RWPE2 (cell line): ENCODE measurements at regions not wholly inside any gene's neighbourhood (a gene's known extent, or its start where the extent isn't known, plus 50 kb on each side); places are given as distances from the start of the nearest gene placed in this dataset.

Experiments used
- ATAC-seq: fragments of 200-7000 bp; cut with Tn5 transposase; 3 replicates; pipeline ENCODE4 v1.9.1; 2021; ENCODE audit warnings: low read depth
- DNase-seq: peaks from one replicate; pipeline ENCODE4 v3.0.0-alpha.2; 2020; ENCODE audit warnings: low spot score
- H3K27ac ChIP-seq: fragments of 450-650 bp; 2 replicates; pipeline ENCODE4 v1.5.1; 2017; ENCODE audit warnings: mild to moderate bottlenecking; ENCODE audit not compliant: poor library complexity, severe bottlenecking
- H3K27me3 ChIP-seq: fragments of 250-450 bp; sonication (Bioruptor Pico); 2 replicates; pipeline ENCODE4 v1.5.1; 2021; ENCODE audit warnings: mild to moderate bottlenecking, moderate library complexity; ENCODE audit not compliant: insufficient read depth, poor library complexity, severe bottlenecking
- H3K36me3 ChIP-seq: fragments of 250-450 bp; sonication (Bioruptor Pico); 2 replicates; pipeline ENCODE4 v1.5.1; 2020; ENCODE audit warnings: low read depth, mild to moderate bottlenecking, moderate library complexity
- H3K4me1 ChIP-seq: fragments of 250-450 bp; sonication (Bioruptor Pico); 2 replicates; pipeline ENCODE4 v1.5.1; 2021; ENCODE audit warnings: mild to moderate bottlenecking, moderate library complexity; ENCODE audit not compliant: insufficient read depth, poor library complexity, severe bottlenecking
- H3K4me3 ChIP-seq: fragments of 250-450 bp; sonication (Bioruptor Pico); 2 replicates; pipeline ENCODE4 v1.5.1; 2021; ENCODE audit warnings: mild to moderate bottlenecking, moderate library complexity; ENCODE audit not compliant: severe bottlenecking
- H3K9me3 ChIP-seq: fragments of 250-450 bp; sonication (Bioruptor Pico); 2 replicates; pipeline ENCODE4 v1.5.1; 2021; ENCODE audit warnings: mild to moderate bottlenecking, moderate library complexity; ENCODE audit not compliant: severe bottlenecking
- TF ChIP-seq, protein P1 (sequence below): fragments of 450-650 bp; IDR thresholded peaks from one replicate; pipeline ENCODE4 v1.5.1; 2017; ENCODE audit warnings: mild to moderate bottlenecking, moderate library complexity; ENCODE audit not compliant: poor library complexity, severe bottlenecking

DNA sequence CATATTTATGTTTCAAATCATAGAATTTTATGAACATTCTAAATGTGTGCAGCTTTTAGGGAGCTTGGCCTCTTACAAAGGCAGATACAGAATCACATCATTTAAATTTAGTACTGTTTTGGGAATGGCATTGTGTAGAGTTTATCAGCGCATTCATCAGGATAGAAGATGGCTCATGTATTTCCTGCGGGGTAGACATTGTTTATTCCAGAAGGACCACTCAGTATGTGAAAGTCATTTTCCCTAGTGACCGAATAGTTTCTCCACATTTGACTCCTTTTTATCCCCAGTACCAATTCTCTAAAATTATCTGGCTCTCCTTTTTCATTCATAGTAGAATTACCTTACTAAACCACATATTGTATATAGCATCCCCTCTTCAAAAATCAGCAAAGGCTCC, 981.9 kb upstream of the ADGRL4 start:
- no peak overlapping the region for H3K4me3 ChIP-seq
- TF ChIP-seq, protein P1, sequence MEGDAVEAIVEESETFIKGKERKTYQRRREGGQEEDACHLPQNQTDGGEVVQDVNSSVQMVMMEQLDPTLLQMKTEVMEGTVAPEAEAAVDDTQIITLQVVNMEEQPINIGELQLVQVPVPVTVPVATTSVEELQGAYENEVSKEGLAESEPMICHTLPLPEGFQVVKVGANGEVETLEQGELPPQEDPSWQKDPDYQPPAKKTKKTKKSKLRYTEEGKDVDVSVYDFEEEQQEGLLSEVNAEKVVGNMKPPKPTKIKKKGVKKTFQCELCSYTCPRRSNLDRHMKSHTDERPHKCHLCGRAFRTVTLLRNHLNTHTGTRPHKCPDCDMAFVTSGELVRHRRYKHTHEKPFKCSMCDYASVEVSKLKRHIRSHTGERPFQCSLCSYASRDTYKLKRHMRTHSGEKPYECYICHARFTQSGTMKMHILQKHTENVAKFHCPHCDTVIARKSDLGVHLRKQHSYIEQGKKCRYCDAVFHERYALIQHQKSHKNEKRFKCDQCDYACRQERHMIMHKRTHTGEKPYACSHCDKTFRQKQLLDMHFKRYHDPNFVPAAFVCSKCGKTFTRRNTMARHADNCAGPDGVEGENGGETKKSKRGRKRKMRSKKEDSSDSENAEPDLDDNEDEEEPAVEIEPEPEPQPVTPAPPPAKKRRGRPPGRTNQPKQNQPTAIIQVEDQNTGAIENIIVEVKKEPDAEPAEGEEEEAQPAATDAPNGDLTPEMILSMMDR, result no peak
- H3K9me3 ChIP-seq, result no peaks in the 10 kb centered on the region

GRCh38 chr1:79982211-79982610, 975.7 kb upstream of the ADGRL4 start:
- ATAC-seq, result no peak
- TF ChIP-seq, protein P1, result no peak
- H3K27ac ChIP-seq, result no peak overlapping the region
- no peaks in the 10 kb centered on the region for H3K36me3 ChIP-seq
- H3K4me3 ChIP-seq, result no peak overlapping the region
- no peaks in the 10 kb centered on the region for H3K4me1 ChIP-seq
- H3K27me3 ChIP-seq, result no peaks in the 10 kb centered on the region
- no peaks in the 10 kb centered on the region for H3K9me3 ChIP-seq
- no peak for DNase-seq

More for the DNA sequence above, 981.9 kb upstream of the ADGRL4 start:
- no peaks in the 10 kb centered on the region for H3K27me3 ChIP-seq
- DNase-seq, result no peak
- ATAC-seq, result no peak
- H3K4me1 ChIP-seq, result no peaks in the 10 kb centered on the region
- no peaks in the 10 kb centered on the region for H3K36me3 ChIP-seq
- no peak overlapping the region for H3K27ac ChIP-seq

DNA sequence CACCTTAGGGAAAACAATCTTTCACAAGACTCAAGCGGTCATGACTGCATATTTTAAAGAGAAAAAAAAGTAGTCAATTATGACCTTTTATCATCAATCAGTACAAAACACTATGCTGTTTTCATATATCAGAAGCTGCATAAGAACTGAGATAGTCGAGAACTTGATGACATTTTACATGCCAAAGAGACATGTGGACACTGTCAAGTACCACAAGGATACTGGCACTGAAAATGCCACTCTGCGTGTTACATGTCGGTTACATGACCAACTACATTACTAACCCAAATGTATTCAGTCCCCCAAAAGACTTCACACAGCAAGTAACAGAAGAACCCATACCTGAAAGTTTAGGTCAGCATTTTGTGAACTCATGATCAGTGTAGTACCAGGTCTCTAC, 975.0 kb upstream of the ADGRL4 start:
- no peak overlapping the region for H3K27ac ChIP-seq
- H3K9me3 ChIP-seq, result no peaks in the 10 kb centered on the region
- H3K27me3 ChIP-seq, result no peaks in the 10 kb centered on the region
- no peak overlapping the region for H3K4me3 ChIP-seq
- DNase-seq, result no peak
- no peak for ATAC-seq
- H3K4me1 ChIP-seq, result no peaks in the 10 kb centered on the region
- TF ChIP-seq, protein P1, result no peak
- no peaks in the 10 kb centered on the region for H3K36me3 ChIP-seq

GRCh38 chr1:79979346-79979745, 972.8 kb upstream of the ADGRL4 start:
- no peak for ATAC-seq
- Histone ChIP-seq H3K27ac (no peak overlapping the region), H3K9me3 (no peaks in the 10 kb centered on the region), H3K4me1 (no peaks in the 10 kb centered on the region), H3K27me3 (no peaks in the 10 kb centered on the region), H3K36me3 (no peaks in the 10 kb centered on the region), H3K4me3 (no peak overlapping the region)
- TF ChIP-seq, protein P1, result no peak
- no peak for DNase-seq

GRCh38 chr1:79976287-79976686, 969.8 kb upstream of the ADGRL4 start:
- no peaks in the 10 kb centered on the region for H3K36me3 ChIP-seq
- DNase-seq (no peak), ATAC-seq (no peak)
- H3K4me3 ChIP-seq, result no peak overlapping the region
- TF ChIP-seq, protein P1, result no peak
- H3K27me3 ChIP-seq, result no peaks in the 10 kb centered on the region
- no peak overlapping the region for H3K27ac ChIP-seq
- no peaks in the 10 kb centered on the region for H3K9me3 ChIP-seq
- H3K4me1 ChIP-seq, result no peaks in the 10 kb centered on the region
